GM12878 (cell line): ENCODE measurements at regions not wholly inside any gene's neighbourhood (a gene's known extent, or its start where the extent isn't known, plus 50 kb on each side); places are given as distances from the start of the nearest gene placed in this dataset.

ENCODE experiments used
- BACH1 ChIP-seq: fragments of 450-650 bp; IDR thresholded peaks from 2 replicates; pipeline ENCODE4 v1.6.1; 2017; ENCODE audit warnings: mild to moderate bottlenecking, borderline replicate concordance
- CTCF ChIP-seq, 3 experiments: IDR thresholded peaks in 2 of 3; conservative IDR thresholded peaks in 1 of 3; 2 replicates each; pipeline ENCODE4 v1.5.1; 2011; ENCODE audit warnings: low read depth in 3 of 3, low read length in 3 of 3, mild to moderate bottlenecking in 3 of 3, control low read depth in 2 of 3, moderate library complexity in 2 of 3, inconsistent platforms in 1 of 3, mixed read lengths in 1 of 3; ENCODE audit not compliant: control insufficient read depth in 2 of 3, insufficient read depth in 1 of 3; ENCODE audit errors: extremely low read depth in 1 of 3
- SMC3 ChIP-seq: IDR thresholded peaks from 2 replicates; pipeline ENCODE4 v1.6.1; 2011; ENCODE audit warnings: low read length, improper control_type of control experiment, borderline replicate concordance
- TF ChIP-seq, protein P1 (sequence below): IDR thresholded peaks from 2 replicates; pipeline ENCODE4 v1.6.1; 2011; ENCODE audit warnings: low read depth, mild to moderate bottlenecking, low read length, moderate library complexity, borderline replicate concordance; ENCODE audit errors: extremely low read depth

- TF ChIP-seq, protein P1, sequence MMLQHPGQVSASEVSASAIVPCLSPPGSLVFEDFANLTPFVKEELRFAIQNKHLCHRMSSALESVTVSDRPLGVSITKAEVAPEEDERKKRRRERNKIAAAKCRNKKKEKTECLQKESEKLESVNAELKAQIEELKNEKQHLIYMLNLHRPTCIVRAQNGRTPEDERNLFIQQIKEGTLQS, result no peak
- TF ChIP-seq CTCF (IDR thresholded peaks at IDR 0.05 in 2 of 3, conservative IDR thresholded peaks at IDR 0.05 in 1 of 3; ENCODE audit: control insufficient read depth in 2 of 3, extremely low read depth in 1 of 3, insufficient read depth in 1 of 3, low read depth in 3 of 3, low read length in 3 of 3), result no peak
- TF ChIP-seq BACH1, result no peak
- TF ChIP-seq SMC3, result no peak
These were observed 214.4 kb upstream of the ALG10B start for GRCh38 chr12:38102197-38102596.
